CD4-positive, alpha-beta T cell (primary cell): ENCODE measurements at regions not wholly inside any gene's neighbourhood (a gene's known extent, or its start where the extent isn't known, plus 50 kb on each side); places are given as distances from the start of the nearest gene placed in this dataset.

Source experiments
- ATAC-seq: fragments of 200-7000 bp; cut with Tn5 transposase; one replicate; pipeline ENCODE4 v1.10.0; 2022; ENCODE audit warnings: mild to moderate bottlenecking; ENCODE audit not compliant: poor library complexity
- CTCF ChIA-PET: fragments of 350-600 bp; sonication (Branson Sonifier 250); formaldehyde crosslinking; loops from one replicate; lab custom pipeline; 2021; ENCODE audit warnings: antibody characterized with exemption, inconsistent platforms; lab: Charles Lee
- POLR2A ChIA-PET: fragments of 350-600 bp; sonication (Branson Sonifier 250); formaldehyde crosslinking; loops from one replicate; lab custom pipeline; 2021; ENCODE audit warnings: antibody characterized with exemption, inconsistent platforms; lab: Charles Lee
- DNase-seq, 14 experiments: peaks; one replicate each; pipeline ENCODE4 v3.0.0-alpha.2; 2013 to 2020; ENCODE audit warnings: mixed read lengths in 2 of 14
- H3K27ac ChIP-seq, 2 donors: one replicate each; pipeline versions ENCODE4 v1.5.1 to v1.7.0; 2013; ENCODE audit warnings: low read length in 2 of 2, low read depth in 1 of 2, mild to moderate bottlenecking in 1 of 2
- H3K27me3 ChIP-seq, 2 experiments: 1 replicate in 1 of 2; 2 replicates in 1 of 2; pipeline versions ENCODE4 v1.6.1 to v1.7.0; 2013; ENCODE audit warnings: low read length in 2 of 2, control low read depth in 1 of 2, mild to moderate bottlenecking in 1 of 2, moderate library complexity in 1 of 2; ENCODE audit not compliant: insufficient read depth in 2 of 2, control insufficient read depth in 1 of 2
- H3K36me3 ChIP-seq: one replicate; pipeline ENCODE4 v1.6.1; 2013; ENCODE audit warnings: low read length, control low read depth; ENCODE audit not compliant: insufficient read depth
- H3K4me1 ChIP-seq: one replicate; pipeline ENCODE4 v1.6.1; 2013; ENCODE audit warnings: low read length, control low read depth; ENCODE audit not compliant: insufficient read depth
- H3K4me3 ChIP-seq: one replicate; pipeline ENCODE4 v1.5.1; 2013; ENCODE audit warnings: mild to moderate bottlenecking, low read length, moderate library complexity
- H3K9me3 ChIP-seq, 2 experiments: 1 replicate in 1 of 2; 2 replicates in 1 of 2; pipeline versions ENCODE4 v1.6.1 to v1.7.0; 2013; ENCODE audit warnings: low read length in 2 of 2, mild to moderate bottlenecking in 2 of 2, control low read depth in 1 of 2, moderate library complexity in 1 of 2; ENCODE audit not compliant: control insufficient read depth in 1 of 2, insufficient read depth in 1 of 2
- H3K27ac Mint-ChIP-seq: one replicate; pipeline ENCODE4 v1.8.0; 2020; ENCODE audit warnings: mixed read lengths
- H3K27me3 Mint-ChIP-seq: one replicate; pipeline ENCODE4 v1.8.0; 2021; ENCODE audit warnings: mixed read lengths
- H3K36me3 Mint-ChIP-seq: one replicate; pipeline ENCODE4 v1.8.0; 2021; ENCODE audit warnings: low read depth, mixed read lengths
- H3K4me1 Mint-ChIP-seq: one replicate; pipeline ENCODE4 v1.8.0; 2021; ENCODE audit warnings: low read depth, mixed read lengths
- H3K4me3 Mint-ChIP-seq: one replicate; pipeline ENCODE4 v1.8.0; 2020; ENCODE audit warnings: mild to moderate bottlenecking, mixed read lengths
- H3K9me3 Mint-ChIP-seq: one replicate; pipeline ENCODE4 v1.8.0; 2020; ENCODE audit warnings: mixed read lengths
- CTCF ChIP-seq: fragments of 200-600 bp; IDR thresholded peaks from one replicate; pipeline ENCODE4 v1.8.0; 2022; ENCODE audit warnings: antibody characterized with exemption, mild to moderate bottlenecking
- intact Hi-C, 2 experiments: fragments of 100-400 bp; cut with DNase I in 1 of 2; cut with micrococcal nuclease in 1 of 2; formaldehyde crosslinking; loops; one replicate each; pipeline versions ENCODE4 v1.15.1 to v1.9.0; 2023 to 2025; cut with DNase I, micrococcal nuclease

GRCh38 chr2:201018636-201019035, 52.8 kb downstream of the HYCC2 start:
- Histone ChIP-seq H3K27me3 (no peaks in the 10 kb centered on the region), H3K27ac (no peak overlapping the region), H3K4me1 (no peaks in the 10 kb centered on the region), H3K36me3 (peaks cover 34% of the 10 kb centered on the region), H3K9me3 (no peaks in the 10 kb centered on the region), H3K4me3 (no peak overlapping the region)
- no peaks in the 10 kb centered on the region for H3K9me3 Mint-ChIP-seq
- ChIA-PET CTCF (interaction anchor here (1.0 kb wide), 1 partner anchor 9 kb away, joined by 4 read pairs; no protein-coding TSS in a partner anchor), POLR2A (no interaction called here)
- intact Hi-C loops: no loop called here
- DNase-seq (no peak), ATAC-seq (no peak)
- TF ChIP-seq CTCF: no peak
- H3K27ac Mint-ChIP-seq: no peak overlapping the region
- no peaks in the 10 kb centered on the region for H3K4me1 Mint-ChIP-seq
- H3K27me3 Mint-ChIP-seq: no peaks in the 10 kb centered on the region
- H3K36me3 Mint-ChIP-seq: peaks cover 55% of the 10 kb centered on the region
- H3K4me3 Mint-ChIP-seq: no peak overlapping the region

- H3K36me3 ChIP-seq: peaks cover 24% of the 10 kb centered on the region
- H3K4me3 ChIP-seq: no peak overlapping the region
- no peaks in the 10 kb centered on the region for H3K27me3 ChIP-seq
- H3K9me3 ChIP-seq: no peaks in the 10 kb centered on the region
- no peaks in the 10 kb centered on the region for H3K27me3 Mint-ChIP-seq
- no peaks in the 10 kb centered on the region for H3K9me3 Mint-ChIP-seq
- ChIA-PET POLR2A (no interaction called here), CTCF (interaction anchor here (0.8 to 1.4 kb wide), 2 partner anchors 8 to 141 kb away, joined by 3 read pairs; no protein-coding TSS in a partner anchor)
- intact Hi-C loops: no loop called here
- ATAC-seq (no peak), DNase-seq (no peak)
- peaks cover 50% of the 10 kb centered on the region for H3K36me3 Mint-ChIP-seq
- no peaks in the 10 kb centered on the region for H3K4me1 ChIP-seq
- TF ChIP-seq CTCF: no peak
- H3K27ac Mint-ChIP-seq: no peak overlapping the region
- no peaks in the 10 kb centered on the region for H3K4me1 Mint-ChIP-seq
- no peak overlapping the region for H3K4me3 Mint-ChIP-seq
- no peak overlapping the region for H3K27ac ChIP-seq
Measured at GRCh38 chr2:201016859-201017258, 53.4 kb upstream of the ORC2 start.
